PC-9 (cell line): ENCODE measurements at regions not wholly inside any gene's neighbourhood (a gene's known extent, or its start where the extent isn't known, plus 50 kb on each side); places are given as distances from the start of the nearest gene placed in this dataset.

Experiments
- CTCF ChIP-seq: fragments of 200-600 bp; sonication (generic); conservative IDR thresholded peaks from 2 replicates; pipeline ENCODE4 v1.6.1; 2017; ENCODE audit warnings: mixed run types, antibody characterized with exemption, mild to moderate bottlenecking, moderate library complexity
- EZH2 ChIP-seq: fragments of 200-600 bp; sonication (generic); IDR thresholded peaks from 2 replicates; pipeline ENCODE4 v1.8.0; 2017; ENCODE audit warnings: antibody characterized with exemption, low read depth

DNA sequence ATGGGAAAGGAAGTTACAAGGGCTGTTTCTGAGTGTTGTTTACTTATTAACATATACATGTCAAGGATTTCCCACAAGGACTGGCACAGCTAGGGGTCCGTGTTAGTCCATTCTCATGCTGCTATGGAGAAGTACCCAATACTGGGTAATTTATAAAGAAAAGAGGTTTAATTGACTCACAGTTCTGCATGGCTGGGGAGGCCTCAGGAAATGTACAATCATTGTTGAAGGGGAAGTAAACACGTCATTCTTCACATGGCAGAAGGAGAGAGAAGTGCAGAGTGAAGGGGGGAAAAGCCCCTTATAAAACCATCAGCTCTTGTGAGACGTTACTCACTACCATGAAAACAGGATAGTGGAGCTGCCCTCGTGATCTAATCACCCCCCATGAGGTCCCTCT lies 128.9 kb upstream of the CELF4 start:
- TF ChIP-seq CTCF (no peak), EZH2 (no peak)
